ENCODE measurements at regions not wholly inside any gene's neighbourhood (a gene's known extent, or its start where the extent isn't known, plus 50 kb on each side); places are given as distances from the start of the nearest gene placed in this dataset.

GRCh38 chr6:9103876-9104521, 668.7 kb upstream of the SLC35B3 start:
- TF ChIP-seq GATA3 (IDR thresholded peaks at IDR 0.05; ENCODE audit: low read depth, low read length) (no peak), GATA2 (IDR thresholded peaks at IDR 0.05; ENCODE audit: low read depth, low read length) (no peak)

- TF ChIP-seq GATA3 (IDR thresholded peaks at IDR 0.05; ENCODE audit: low read depth, low read length) (no peak), GATA2 (IDR thresholded peaks at IDR 0.05; ENCODE audit: low read depth, low read length) (no peak)
Observed at GRCh38 chr6:9101920-9102319, 666.6 kb upstream of the SLC35B3 start.

- no peak for TF ChIP-seq GATA3 (IDR thresholded peaks at IDR 0.05; ENCODE audit: low read depth, low read length)
- TF ChIP-seq GATA2 (IDR thresholded peaks at IDR 0.05; ENCODE audit: low read depth, low read length): no peak
Observed at GRCh38 chr6:9100869-9101580, 665.7 kb upstream of the SLC35B3 start.

GRCh38 chr6:9095729-9096128, 660.4 kb upstream of the SLC35B3 start:
- TF ChIP-seq GATA3 (IDR thresholded peaks at IDR 0.05; ENCODE audit: low read depth, low read length) (no peak), GATA2 (IDR thresholded peaks at IDR 0.05; ENCODE audit: low read depth, low read length) (no peak)

GRCh38 chr6:9095137-9095536, 659.8 kb upstream of the SLC35B3 start:
- TF ChIP-seq GATA2 (IDR thresholded peaks at IDR 0.05; ENCODE audit: low read depth, low read length): no peak

GRCh38 chr6:9089724-9090123, 654.4 kb upstream of the SLC35B3 start:
- no peak for TF ChIP-seq GATA2 (IDR thresholded peaks at IDR 0.05; ENCODE audit: low read depth, low read length)
- TF ChIP-seq GATA3 (IDR thresholded peaks at IDR 0.05; ENCODE audit: low read depth, low read length): no peak

GRCh38 chr6:9087470-9087869, 652.1 kb upstream of the SLC35B3 start:
- TF ChIP-seq GATA2 (IDR thresholded peaks at IDR 0.05; ENCODE audit: low read depth, low read length): no peak

- TF ChIP-seq GATA2 (IDR thresholded peaks at IDR 0.05; ENCODE audit: low read depth, low read length): no peak
- no peak for TF ChIP-seq GATA3 (IDR thresholded peaks at IDR 0.05; ENCODE audit: low read depth, low read length)
Observed at GRCh38 chr6:9086331-9086730, 651.0 kb upstream of the SLC35B3 start.

- TF ChIP-seq GATA2 (IDR thresholded peaks at IDR 0.05; ENCODE audit: low read depth, low read length) (no peak), GATA3 (IDR thresholded peaks at IDR 0.05; ENCODE audit: low read depth, low read length) (no peak)
Observed at GRCh38 chr6:9085709-9086070, 650.3 kb upstream of the SLC35B3 start.

GRCh38 chr6:9085054-9085708, 649.8 kb upstream of the SLC35B3 start:
- TF ChIP-seq GATA3 (IDR thresholded peaks at IDR 0.05; ENCODE audit: low read depth, low read length): no peak
- no peak for TF ChIP-seq GATA2 (IDR thresholded peaks at IDR 0.05; ENCODE audit: low read depth, low read length)

GRCh38 chr6:9083108-9083507, 647.8 kb upstream of the SLC35B3 start:
- no peak for TF ChIP-seq GATA2 (IDR thresholded peaks at IDR 0.05; ENCODE audit: low read depth, low read length)
- TF ChIP-seq GATA3 (IDR thresholded peaks at IDR 0.05; ENCODE audit: low read depth, low read length): no peak

GRCh38 chr6:9066726-9067125, 631.4 kb upstream of the SLC35B3 start:
- TF ChIP-seq GATA3 (IDR thresholded peaks at IDR 0.05; ENCODE audit: low read depth, low read length) (no peak), GATA2 (IDR thresholded peaks at IDR 0.05; ENCODE audit: low read depth, low read length) (no peak)

GRCh38 chr6:9064156-9064555, 628.8 kb upstream of the SLC35B3 start:
- TF ChIP-seq GATA3 (IDR thresholded peaks at IDR 0.05; ENCODE audit: low read depth, low read length) (no peak), GATA2 (IDR thresholded peaks at IDR 0.05; ENCODE audit: low read depth, low read length) (no peak)

- TF ChIP-seq GATA3 (IDR thresholded peaks at IDR 0.05; ENCODE audit: low read depth, low read length): no peak
- TF ChIP-seq GATA2 (IDR thresholded peaks at IDR 0.05; ENCODE audit: low read depth, low read length): no peak
Observed at GRCh38 chr6:9062596-9062995, 627.3 kb upstream of the SLC35B3 start.

GRCh38 chr6:9057937-9058336, 622.6 kb upstream of the SLC35B3 start:
- TF ChIP-seq GATA2 (IDR thresholded peaks at IDR 0.05; ENCODE audit: low read depth, low read length) (no peak), GATA3 (IDR thresholded peaks at IDR 0.05; ENCODE audit: low read depth, low read length) (no peak)

Measured in SH-SY5Y (cell line).